ENCODE measurements at regions not wholly inside any gene's neighbourhood (a gene's known extent, or its start where the extent isn't known, plus 50 kb on each side); places are given as distances from the start of the nearest gene placed in this dataset.
"Not testable (repeated sequence)": the region's sequence is repeated elsewhere in the genome, so short reads cannot be mapped to it uniquely, and the experiment has no call there.

DNA sequence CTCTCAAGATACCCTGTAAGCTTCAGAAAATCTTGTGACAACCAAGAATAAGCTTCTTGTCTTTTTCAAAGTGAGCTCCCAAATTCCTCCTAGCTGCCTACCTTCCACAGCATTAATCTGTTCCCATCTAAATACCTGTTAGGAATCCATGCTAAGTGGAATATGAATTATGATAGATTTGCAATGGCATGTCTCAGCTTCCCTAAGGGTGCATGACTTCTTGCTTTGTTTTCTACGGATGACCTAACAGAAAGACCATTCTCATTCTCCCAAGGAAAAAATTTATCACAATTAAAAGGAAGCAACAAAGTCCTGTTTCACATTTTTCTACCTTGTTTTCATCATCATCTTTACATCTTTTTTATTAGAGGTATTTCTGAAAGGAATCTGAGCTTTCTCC lies 532.7 kb downstream of the GRXCR1 start:
- DNase-seq (ENCODE audit: low read depth, low spot score): no peak

DNA sequence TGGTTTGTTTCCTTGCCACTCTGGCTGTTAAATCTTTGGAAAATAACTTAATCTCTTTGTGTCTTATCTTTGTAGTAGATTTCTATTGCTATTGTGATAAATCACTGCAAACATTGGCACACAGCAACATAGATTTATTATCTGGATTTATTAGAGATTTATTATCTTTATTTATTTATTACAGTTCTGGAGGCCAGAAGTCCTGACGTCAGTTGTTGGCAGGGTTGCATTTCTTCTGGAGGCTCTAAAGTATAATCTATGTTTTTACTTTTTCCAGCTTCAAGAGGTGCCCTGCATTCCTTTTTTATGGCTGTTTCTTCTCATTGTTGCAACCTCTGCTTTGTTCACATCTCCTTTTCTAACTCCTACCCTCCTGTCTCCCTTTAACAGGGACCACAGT lies 542.8 kb downstream of the GRXCR1 start:
- DNase-seq (ENCODE audit: low read depth, low spot score): no peak

DNA sequence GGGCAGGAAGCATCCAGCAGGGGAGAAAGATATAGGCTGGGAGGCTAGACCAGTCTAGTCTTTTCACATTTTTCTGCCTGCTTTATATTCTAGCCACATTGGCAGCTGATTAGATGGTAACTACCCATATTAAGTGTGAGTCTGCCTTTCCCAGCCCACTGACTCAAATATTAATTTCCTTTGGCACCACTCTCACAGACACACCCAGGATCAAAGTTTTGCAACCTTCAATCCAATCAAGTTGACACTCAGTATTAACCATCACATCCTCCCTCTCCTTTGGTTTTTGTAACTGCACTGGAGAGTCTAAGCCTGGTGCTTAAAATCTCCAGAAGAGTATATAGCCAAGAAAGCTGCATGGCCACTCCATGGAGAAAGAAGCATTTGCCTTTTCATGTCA lies 560.4 kb downstream of the GRXCR1 start:
- DNase-seq (ENCODE audit: low read depth, low spot score): no peak

DNA sequence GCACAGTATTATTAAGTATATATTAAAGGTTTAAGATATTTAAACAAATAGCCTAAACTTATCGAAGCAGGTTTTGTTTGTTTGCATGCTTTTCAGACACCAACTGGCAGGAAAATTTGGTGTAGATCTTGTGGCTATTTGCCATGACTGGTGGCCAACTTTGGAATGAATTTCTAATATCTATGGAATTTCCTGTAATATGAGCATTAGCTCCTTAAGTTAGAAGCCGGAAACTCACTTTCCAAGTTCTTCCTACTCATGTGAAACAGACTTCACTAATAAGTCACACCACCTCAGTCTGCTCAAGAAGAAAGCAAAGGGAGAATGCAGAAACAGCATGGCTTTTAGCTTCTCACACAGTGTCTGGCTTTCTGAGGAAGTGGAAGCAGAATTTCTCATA lies 563.9 kb downstream of the GRXCR1 start:
- DNase-seq (ENCODE audit: low read depth, low spot score): peak; percentile 7

DNA sequence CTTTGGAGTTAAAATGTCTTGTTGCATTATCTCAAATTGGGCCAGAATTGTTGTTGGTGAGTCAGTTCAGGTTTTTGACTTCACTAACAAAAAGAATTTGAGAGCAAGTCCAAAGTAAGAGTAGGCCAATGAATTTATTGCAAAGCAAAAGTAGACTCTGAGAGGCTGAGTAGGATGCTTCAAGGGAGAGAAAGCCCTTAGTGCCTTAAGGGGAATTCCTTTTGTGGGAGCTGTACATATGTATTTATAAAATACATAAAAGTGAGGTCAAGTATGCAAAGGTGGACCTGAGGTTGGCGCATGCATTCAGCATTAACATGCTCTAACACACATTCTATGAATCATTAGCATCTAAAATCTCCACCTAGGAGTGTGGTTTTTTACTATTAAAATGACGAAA lies 565.4 kb downstream of the GRXCR1 start:
- no peak for DNase-seq (ENCODE audit: low read depth, low spot score)

DNA sequence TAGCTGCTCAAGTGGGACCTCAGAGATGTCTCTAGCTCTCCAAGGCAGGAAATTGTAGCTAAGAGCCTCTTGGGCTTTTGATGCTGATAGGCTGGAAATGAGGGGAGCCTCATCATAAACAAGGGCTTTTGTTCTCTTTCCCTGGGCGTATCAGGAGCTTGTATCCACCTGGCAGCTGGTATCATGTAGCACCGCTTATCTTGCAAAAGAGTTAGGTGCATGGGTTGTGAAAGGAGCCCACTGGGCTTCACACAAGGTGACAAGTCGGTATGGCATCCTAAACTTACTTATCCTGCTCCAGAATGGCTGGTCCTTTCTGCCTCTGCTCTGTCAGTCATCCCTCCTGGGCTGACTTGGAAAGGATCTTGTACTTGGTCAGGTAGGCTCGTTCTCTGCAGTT lies 565.8 kb downstream of the GRXCR1 start:
- DNase-seq (ENCODE audit: low read depth, low spot score): no peak

DNA sequence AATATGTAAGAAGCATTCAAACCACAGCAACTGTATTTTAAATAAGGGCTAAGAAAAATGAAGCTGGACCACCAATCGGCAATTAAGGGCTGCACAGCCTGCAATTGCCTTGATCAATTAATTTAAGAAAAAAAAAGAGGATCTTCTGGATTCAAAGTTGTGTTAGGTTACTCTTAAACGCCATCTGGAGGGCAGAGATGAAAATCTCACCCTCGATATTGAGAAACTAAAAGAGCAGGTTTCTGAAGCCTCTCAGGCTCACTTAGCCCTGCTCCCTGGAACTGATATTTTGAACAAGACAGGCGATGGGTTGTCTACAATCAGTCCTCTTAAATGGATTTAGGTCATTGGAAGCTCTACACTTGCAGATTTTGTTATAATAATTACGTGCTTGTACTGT lies 579.4 kb downstream of the GRXCR1 start:
- no peak for DNase-seq (ENCODE audit: low read depth, low spot score)

DNA sequence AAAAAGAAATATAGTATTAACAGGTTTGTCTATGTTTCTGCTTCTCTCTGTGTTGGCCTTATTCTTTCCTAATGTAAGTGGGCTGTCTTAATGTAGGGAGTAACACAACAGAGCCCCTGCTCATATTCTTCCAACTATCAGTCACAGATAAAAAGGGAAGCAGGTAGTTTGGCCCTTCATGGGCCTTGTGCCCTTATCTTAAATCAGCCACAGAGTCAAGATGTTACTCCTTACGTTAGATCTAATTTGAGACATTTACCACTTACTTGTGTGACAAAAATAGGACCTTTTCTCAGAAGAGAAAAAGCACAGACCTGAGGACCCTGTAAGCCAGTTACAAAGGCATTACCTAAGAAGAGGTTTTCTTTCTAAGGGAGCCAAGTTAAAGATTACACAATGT lies 589.0 kb downstream of the GRXCR1 start:
- DNase-seq (ENCODE audit: low read depth, low spot score): no peak

DNA sequence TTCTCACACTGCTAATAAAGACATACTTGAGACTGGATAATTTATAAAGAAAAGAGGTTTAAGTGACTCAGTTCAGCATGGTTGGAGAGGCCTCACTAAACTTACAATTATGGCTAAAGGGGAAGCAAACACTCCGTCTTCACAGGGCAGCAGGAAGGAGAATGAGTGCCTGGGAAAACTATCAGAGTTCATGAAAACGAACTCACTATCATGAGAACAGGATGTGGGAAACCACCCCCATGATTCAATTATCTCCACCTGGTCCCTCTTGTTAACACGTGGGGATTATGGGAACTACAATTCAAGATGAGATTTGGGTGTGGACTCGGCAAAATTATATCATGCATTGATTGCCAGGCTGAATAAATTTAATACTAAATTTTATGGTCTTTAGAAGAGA lies 592.7 kb downstream of the GRXCR1 start:
- DNase-seq (ENCODE audit: low read depth, low spot score): no peak

DNA sequence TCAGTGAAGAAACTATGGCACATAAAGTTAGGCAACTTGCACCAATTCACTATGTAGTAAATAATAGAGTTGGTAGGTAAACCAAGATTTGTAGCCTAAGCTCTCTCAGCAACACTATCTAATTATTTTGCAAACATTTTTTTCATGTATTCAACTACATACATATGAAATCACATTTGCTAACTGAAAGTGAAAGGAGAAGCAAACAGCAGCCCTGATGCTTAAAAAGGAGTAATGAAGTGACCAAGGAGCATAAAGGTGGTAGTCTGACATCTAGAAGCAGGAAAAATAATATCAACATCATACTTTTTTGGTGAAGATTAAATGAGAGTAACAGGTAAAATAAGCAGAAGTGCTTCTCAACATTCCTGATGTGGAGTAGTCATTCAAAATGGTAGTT lies 603.7 kb downstream of the GRXCR1 start:
- DNase-seq (ENCODE audit: low read depth, low spot score): no peak

DNA sequence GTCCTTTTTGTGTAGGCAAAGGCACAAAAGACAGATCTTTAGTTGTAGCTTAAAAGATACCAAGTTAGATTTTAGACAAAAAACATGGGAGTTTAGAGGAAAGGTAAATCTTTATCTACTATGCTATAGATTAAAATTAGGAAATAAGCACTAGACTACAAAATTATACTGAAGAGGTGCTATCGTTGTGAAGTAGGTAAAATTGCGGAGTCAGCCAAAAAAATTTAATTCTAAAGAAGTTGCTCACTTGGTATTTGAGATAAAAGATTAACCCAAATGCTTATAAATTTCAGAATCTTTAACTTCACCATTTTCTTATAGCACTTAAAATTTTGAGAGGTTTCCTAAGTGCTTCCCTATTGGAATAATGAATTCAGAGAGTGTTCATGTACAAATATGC lies 604.1 kb downstream of the GRXCR1 start:
- DNase-seq (ENCODE audit: low read depth, low spot score): no peak

DNA sequence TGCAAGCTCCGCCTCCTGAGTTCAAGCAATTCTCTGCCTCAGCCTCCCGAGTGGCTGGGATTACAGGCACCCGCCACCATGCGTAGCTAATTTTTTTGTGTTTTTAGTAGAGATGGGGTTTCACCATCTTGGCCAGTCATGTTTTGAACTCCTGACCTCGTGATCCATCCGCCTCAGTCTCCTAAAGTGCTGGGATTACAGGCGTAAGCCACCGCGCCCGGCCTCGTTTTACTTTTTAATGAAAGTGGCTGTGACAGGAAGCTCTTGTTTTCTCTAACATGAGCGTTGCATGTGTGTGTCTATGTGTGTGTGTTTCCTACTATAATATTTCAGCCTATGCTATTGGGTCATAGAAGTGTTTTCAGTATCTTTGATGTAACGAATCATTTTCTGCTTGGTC lies 613.3 kb downstream of the GRXCR1 start:
- DNase-seq (ENCODE audit: low read depth, low spot score): not testable (repeated sequence)

DNA sequence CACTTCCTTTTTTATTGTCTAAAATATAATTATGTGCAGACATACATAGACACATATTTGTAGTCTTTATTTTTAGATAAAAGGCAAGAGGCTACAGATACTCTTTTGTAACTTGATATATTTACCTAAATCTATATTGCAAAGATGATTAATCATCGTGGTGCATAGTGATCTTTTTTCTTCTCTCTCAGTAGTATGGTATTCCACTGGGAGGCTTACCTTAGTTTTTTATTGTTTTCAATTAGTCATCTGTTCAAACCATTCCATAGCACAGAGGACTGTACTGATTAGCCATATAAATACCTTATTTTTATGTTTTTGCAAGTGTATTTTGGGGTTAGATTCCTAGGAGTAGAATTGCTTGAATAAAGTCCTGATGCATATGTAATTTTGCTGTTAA lies 619.7 kb downstream of the GRXCR1 start:
- no peak for DNase-seq (ENCODE audit: low read depth, low spot score)

DNA sequence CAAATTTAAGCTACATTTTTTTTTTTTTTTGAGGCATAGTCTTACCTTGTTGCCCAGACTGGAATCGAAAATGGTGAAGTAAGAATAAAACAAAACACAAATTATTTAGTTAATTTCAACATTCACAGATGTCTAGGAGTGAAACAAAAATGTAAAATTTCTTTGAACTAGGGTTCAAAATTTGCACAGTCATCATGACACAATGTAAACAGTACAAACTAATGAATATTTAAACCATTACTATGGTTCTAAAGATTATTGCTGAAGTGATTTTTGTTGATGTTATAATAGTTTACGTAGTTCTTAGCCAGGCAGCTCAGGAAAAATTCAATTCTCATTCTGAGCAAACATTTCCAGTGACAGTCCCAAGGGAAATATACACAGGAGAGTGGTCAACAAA lies 633.1 kb downstream of the GRXCR1 start:
- DNase-seq (ENCODE audit: low read depth, low spot score): no peak

DNA sequence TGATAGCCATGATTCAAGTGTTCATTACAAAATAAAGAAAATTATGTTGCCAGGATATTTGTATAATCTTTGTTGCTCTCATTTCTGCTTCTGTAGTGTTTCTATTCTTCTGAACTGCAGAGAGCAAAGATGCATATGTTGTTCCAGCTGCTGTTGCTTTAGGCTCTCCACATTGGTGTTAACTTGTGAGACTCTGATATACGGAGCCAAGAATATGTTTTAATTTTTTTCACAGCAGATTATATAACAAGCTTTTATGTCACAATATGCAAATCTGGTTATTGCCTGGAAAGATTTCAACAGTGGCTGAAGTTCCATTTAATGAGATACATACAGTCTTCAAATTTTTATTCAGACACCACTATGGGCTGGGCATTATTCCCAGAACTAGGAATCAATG lies 655.0 kb downstream of the GRXCR1 start:
- DNase-seq (ENCODE audit: low read depth, low spot score): no peak

DNA sequence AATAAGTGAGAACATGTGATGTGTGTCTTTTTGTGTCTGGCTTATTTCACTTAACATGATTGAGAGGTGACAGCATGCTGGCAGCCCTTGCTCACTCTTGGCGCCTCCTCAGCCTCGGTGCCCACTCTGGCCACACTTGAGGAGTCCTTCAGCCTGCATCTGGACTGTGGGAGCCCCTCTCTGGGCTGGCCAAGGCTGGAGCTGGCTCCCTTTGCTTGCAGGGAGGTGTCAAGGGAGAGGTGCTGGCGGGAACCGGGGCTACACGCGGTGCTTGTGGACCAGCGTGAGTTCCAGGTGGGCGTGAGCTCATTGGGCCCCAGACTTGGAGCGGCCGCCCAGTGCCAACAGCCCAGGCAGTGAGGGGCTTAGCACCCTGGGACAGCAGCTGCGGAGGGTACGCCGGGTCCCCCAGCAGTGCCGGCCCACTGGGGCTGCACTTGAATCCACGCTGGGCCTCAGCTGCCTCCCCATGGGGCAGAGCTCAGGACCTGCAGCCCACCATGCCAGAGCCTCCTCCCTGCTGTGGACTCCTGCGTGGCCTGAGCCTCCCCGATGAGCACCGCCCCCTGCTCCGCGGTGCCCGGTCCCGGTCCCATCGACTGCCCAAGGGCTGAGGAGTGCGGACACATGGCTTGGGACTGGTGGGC lies 658.6 kb downstream of the GRXCR1 start:
- no peak for DNase-seq (ENCODE audit: low read depth, low spot score)

DNA sequence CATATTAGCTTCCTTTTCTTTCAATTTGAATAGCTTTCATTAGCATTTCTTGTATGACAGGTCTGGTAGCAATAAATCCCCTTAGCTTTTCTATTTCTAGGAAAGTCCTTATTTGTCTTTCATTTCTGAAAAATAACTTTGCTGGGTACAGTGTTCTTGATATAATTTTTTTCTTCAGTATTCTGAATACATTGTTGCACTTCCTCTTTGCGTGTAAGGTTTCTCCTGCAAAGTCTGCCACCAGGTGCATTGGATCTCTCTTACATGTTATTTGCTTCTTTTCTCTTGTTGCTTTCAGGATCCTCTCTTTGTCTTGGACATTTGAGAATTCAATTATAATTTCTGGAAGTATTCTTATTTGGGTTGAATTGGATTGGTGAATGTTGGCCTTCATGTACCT lies 663.7 kb downstream of the GRXCR1 start:
- DNase-seq (ENCODE audit: low read depth, low spot score): no peak

DNA sequence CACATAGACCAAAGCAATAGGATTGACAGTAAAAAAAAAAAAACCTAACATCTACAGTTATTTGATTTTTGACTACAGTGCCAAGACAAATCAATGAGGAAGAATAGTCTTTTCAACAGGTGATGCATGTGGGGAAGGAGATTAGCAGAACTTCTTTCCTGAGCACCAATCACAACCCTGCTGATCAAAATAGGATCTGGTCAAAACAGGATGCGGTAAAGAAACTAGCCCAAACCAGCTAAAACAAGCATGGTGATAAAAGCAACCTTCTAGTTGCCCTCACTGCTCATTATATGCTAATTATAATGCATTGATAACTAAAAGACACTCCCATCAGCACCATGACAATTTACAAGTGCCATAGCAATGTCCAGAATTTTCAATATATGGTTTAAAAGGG lies 667.5 kb downstream of the GRXCR1 start:
- DNase-seq (ENCODE audit: low read depth, low spot score): no peak

DNA sequence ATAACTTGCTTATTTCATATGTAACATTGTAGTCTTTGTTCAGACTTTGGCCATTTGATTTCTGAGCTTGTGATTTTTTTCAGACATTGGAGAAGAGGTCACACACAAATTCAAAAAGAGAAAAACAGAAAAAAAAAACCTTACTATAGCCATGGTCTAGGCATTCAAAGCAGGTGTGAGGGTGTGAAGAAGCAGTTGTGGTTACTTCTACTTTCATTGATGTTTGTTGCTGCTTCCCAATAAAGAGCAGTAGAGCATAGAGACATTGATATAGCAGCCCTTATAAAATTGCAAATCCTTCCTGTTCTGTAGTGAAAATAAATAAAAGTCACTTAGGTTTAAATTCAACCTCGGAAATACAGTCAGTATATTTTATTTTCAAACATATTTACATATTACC lies 671.6 kb downstream of the GRXCR1 start:
- no peak for DNase-seq (ENCODE audit: low read depth, low spot score)

DNA sequence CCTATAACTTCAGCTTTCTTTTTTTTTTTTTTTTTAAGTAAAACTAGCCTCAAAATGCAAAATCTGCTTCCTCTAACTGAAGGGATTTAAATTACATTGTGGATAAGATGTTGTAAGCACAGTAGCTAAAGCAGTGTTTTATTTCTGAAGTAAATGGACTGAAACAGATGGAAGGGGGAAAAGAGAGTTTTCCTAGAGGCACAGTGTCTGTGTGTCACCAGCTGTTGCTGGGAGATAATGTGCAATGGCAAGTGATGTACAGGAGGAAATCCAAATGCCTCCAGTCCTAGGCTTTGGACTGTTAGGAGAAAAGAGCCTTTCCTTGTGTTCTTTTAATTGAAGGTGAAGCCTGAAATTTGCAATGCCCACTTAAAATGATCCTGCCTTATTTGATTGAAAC lies 672.1 kb downstream of the GRXCR1 start:
- DNase-seq (ENCODE audit: low read depth, low spot score): no peak

DNA sequence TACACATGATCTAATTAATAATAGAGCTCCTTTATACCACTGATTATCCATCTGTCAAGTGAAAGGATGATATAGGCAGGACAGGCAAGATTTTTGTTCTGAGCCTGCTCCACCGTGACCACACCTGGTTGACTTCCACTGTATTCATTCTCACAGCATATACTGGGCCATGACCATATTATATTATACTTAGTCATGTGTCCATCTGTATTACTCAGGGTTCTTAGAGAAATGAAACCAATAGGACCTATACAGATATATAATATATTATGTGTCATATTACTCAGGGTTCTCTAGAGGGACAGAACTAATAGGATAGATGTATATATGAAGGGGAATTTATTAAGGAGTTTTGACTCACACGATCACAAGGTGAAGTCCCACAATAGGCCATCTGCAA lies 675.1 kb downstream of the GRXCR1 start:
- DNase-seq (ENCODE audit: low read depth, low spot score): no peak

DNA sequence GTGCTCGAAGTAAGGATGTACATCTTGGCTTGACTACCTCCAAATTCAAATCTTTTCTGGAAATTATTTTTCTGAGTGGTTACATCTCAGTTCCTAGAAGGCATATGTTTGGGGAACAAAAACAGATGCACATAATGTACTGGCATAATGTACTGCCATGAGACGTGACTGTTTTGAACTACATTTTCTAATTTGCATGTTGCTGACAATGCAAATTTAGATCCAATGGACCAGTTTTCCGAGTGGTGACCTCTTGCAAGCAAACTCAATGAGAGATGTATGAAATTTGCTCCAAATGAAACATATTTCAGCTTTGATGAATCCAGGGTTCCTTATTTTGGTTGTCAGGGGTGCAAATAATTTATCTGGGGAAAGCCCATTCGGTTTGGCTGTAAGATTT lies 694.3 kb downstream of the GRXCR1 start:
- DNase-seq (ENCODE audit: low read depth, low spot score): no peak

DNA sequence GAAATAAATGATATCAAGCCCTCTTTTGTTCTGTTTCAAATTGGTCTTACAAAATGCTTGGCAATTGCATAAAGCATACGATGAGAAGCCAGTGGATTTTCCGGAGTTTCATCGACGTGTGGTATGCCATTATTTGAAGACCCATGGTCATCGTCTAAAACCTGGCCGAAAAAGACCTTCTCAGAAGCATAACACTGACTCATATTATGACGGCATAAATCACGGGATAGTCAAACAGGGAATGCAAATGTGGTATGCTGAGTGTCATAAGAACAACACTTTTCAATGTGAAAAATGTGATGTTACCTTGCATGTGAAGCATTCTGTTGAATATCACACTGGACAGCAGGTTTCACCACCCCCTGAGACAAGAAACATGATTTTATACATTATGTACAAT lies 695.2 kb downstream of the GRXCR1 start:
- no peak for DNase-seq (ENCODE audit: low read depth, low spot score)

DNA sequence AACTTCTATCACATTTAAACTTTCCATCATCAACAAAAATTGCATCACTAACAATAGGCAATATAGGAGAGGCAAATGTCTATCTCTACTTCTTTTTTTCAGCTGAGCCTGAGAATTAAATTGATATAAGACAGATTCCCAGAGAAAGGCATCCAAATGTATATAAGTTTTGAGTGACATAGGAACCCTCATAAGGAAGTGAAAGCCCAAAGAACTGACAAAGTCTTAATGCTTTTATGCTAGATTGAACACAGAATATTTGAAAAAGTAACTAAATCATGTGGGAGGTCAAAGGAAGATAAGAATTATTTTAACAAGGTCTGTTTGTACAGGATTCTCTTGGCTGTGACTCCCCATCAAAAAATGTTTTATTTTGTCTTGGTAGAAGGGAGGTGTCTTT lies 714.9 kb downstream of the GRXCR1 start:
- no peak for DNase-seq (ENCODE audit: low read depth, low spot score)
